ENCODE measurements at regions not wholly inside any gene's neighbourhood (a gene's known extent, or its start where the extent isn't known, plus 50 kb on each side); places are given as distances from the start of the nearest gene placed in this dataset.

DNA sequence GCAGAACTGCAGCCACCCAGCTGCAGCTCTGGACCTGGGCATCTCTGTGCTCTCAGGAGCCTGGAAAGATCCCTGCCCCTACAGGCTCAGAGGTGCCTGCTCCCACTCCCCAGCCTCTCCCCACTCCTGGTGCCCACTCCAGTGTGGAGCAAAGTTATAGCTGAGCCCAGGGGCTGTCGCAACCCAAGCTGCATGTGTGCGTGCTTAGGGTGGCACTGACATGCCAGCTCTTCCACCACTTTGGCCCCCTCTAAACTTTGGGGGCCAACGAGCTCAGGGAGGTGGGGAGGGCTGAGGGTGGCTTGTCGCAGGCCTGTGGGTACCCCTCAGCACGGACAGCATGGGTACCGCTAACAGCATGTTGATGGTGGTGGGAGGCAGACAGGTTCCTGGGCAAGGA lies 126.3 kb upstream of the FHL2 start:
- TF ChIP-seq, protein P1, sequence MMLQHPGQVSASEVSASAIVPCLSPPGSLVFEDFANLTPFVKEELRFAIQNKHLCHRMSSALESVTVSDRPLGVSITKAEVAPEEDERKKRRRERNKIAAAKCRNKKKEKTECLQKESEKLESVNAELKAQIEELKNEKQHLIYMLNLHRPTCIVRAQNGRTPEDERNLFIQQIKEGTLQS (IDR thresholded peaks at IDR 0.05), result no peak
- TF ChIP-seq RAD21 (IDR thresholded peaks at IDR 0.05) (no peak), RXRA (IDR thresholded peaks at IDR 0.05) (no peak), GABPA (IDR thresholded peaks at IDR 0.05 in 1 of 2, conservative IDR thresholded peaks at IDR 0.05 in 1 of 2) (no peak)
- TF ChIP-seq, protein P2, sequence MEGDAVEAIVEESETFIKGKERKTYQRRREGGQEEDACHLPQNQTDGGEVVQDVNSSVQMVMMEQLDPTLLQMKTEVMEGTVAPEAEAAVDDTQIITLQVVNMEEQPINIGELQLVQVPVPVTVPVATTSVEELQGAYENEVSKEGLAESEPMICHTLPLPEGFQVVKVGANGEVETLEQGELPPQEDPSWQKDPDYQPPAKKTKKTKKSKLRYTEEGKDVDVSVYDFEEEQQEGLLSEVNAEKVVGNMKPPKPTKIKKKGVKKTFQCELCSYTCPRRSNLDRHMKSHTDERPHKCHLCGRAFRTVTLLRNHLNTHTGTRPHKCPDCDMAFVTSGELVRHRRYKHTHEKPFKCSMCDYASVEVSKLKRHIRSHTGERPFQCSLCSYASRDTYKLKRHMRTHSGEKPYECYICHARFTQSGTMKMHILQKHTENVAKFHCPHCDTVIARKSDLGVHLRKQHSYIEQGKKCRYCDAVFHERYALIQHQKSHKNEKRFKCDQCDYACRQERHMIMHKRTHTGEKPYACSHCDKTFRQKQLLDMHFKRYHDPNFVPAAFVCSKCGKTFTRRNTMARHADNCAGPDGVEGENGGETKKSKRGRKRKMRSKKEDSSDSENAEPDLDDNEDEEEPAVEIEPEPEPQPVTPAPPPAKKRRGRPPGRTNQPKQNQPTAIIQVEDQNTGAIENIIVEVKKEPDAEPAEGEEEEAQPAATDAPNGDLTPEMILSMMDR (IDR thresholded peaks at IDR 0.05; ENCODE audit: low read depth, low read length, missing input control), result no peak
- 97% methylated on average over 6 of the region's 6 CpGs for WGBS
- H3K9ac ChIP-seq (ENCODE audit: low read depth in 1 of 2, low read length in 2 of 2), result no peak overlapping the region

DNA sequence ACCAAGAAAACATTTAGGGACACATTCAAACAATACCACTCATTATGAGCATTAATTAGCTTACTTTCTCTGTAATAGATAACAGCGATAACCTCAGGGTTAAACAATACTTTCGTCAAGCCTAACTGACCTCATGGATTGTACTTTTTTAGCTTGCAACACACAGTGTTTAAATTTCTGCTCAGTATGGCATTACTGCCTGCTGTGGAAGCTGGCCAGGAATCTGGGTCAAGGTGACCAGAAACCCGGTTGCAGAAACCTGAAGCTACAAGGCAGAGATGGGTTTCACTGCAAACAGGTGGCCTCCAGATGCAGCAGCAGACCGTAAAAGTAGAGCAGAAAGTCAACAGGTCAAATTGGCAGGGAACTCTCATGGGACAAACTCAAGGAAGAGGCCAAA lies 123.8 kb upstream of the FHL2 start:
- Histone ChIP-seq H3K27ac (ENCODE audit: low read depth in 1 of 2, low read length in 2 of 2) (no peak overlapping the region), H3K36me3 (ENCODE audit: control insufficient read depth in 4 of 4, insufficient read depth in 3 of 4, low read depth in 1 of 4, low read length in 3 of 4) (no peaks in the 10 kb centered on the region), H3K9ac (ENCODE audit: low read depth in 1 of 2, low read length in 2 of 2) (no peak overlapping the region), H3K4me3 (ENCODE audit: low read depth in 1 of 3, low read length in 3 of 3) (no peak overlapping the region), H3K27me3 (ENCODE audit: control insufficient read depth in 4 of 4, insufficient read depth in 4 of 4, low read length in 3 of 4) (no peaks in the 10 kb centered on the region), H3K4me1 (ENCODE audit: control insufficient read depth in 4 of 4, insufficient read depth in 4 of 4, low read length in 3 of 4) (peaks cover 1 to 7% (median 5%) of the 10 kb centered on the region in 4 donors), H3K9me3 (ENCODE audit: control insufficient read depth in 4 of 4, low read length in 3 of 4) (peaks cover 0 to 6% (median 0%) of the 10 kb centered on the region in 4 donors)
- no peak for TF ChIP-seq NR2F2 (IDR thresholded peaks at IDR 0.05)
- peak; percentile 37 to 57 for TF ChIP-seq RAD21 (IDR thresholded peaks at IDR 0.05)
- TF ChIP-seq HNF4G (IDR thresholded peaks at IDR 0.05), result no peak
- peak; percentile 46 to 61 for TF ChIP-seq HNF4A (conservative IDR thresholded peaks at IDR 0.05)
- TF ChIP-seq RXRA (IDR thresholded peaks at IDR 0.05), result peak; percentile 35 to 84
- TF ChIP-seq, protein P3, sequence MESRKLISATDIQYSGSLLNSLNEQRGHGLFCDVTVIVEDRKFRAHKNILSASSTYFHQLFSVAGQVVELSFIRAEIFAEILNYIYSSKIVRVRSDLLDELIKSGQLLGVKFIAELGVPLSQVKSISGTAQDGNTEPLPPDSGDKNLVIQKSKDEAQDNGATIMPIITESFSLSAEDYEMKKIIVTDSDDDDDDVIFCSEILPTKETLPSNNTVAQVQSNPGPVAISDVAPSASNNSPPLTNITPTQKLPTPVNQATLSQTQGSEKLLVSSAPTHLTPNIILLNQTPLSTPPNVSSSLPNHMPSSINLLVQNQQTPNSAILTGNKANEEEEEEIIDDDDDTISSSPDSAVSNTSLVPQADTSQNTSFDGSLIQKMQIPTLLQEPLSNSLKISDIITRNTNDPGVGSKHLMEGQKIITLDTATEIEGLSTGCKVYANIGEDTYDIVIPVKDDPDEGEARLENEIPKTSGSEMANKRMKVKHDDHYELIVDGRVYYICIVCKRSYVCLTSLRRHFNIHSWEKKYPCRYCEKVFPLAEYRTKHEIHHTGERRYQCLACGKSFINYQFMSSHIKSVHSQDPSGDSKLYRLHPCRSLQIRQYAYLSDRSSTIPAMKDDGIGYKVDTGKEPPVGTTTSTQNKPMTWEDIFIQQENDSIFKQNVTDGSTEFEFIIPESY (IDR thresholded peaks at IDR 0.05), result no peak
- TF ChIP-seq, protein P4, sequence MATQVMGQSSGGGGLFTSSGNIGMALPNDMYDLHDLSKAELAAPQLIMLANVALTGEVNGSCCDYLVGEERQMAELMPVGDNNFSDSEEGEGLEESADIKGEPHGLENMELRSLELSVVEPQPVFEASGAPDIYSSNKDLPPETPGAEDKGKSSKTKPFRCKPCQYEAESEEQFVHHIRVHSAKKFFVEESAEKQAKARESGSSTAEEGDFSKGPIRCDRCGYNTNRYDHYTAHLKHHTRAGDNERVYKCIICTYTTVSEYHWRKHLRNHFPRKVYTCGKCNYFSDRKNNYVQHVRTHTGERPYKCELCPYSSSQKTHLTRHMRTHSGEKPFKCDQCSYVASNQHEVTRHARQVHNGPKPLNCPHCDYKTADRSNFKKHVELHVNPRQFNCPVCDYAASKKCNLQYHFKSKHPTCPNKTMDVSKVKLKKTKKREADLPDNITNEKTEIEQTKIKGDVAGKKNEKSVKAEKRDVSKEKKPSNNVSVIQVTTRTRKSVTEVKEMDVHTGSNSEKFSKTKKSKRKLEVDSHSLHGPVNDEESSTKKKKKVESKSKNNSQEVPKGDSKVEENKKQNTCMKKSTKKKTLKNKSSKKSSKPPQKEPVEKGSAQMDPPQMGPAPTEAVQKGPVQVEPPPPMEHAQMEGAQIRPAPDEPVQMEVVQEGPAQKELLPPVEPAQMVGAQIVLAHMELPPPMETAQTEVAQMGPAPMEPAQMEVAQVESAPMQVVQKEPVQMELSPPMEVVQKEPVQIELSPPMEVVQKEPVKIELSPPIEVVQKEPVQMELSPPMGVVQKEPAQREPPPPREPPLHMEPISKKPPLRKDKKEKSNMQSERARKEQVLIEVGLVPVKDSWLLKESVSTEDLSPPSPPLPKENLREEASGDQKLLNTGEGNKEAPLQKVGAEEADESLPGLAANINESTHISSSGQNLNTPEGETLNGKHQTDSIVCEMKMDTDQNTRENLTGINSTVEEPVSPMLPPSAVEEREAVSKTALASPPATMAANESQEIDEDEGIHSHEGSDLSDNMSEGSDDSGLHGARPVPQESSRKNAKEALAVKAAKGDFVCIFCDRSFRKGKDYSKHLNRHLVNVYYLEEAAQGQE (IDR thresholded peaks at IDR 0.05), result no peak
- TF ChIP-seq TAF1 (conservative IDR thresholded peaks at IDR 0.05), result no peak
- peak; percentile 21 for TF ChIP-seq SP1 (IDR thresholded peaks at IDR 0.05)
- TF ChIP-seq GABPA (IDR thresholded peaks at IDR 0.05 in 1 of 2, conservative IDR thresholded peaks at IDR 0.05 in 1 of 2), result no peak
- TF ChIP-seq, protein P2 (IDR thresholded peaks at IDR 0.05; ENCODE audit: low read depth, low read length, missing input control), result no peak
- TF ChIP-seq YY1 (IDR thresholded peaks at IDR 0.05), result peak; percentile 16
- TF ChIP-seq FOXA2 (IDR thresholded peaks at IDR 0.05), result no peak
- TF ChIP-seq JUND (IDR thresholded peaks at IDR 0.05), result no peak
- TF ChIP-seq, protein P5, sequence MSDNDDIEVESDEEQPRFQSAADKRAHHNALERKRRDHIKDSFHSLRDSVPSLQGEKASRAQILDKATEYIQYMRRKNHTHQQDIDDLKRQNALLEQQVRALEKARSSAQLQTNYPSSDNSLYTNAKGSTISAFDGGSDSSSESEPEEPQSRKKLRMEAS (IDR thresholded peaks at IDR 0.05), result peak; percentile 29
- TF ChIP-seq FOXA1 (IDR thresholded peaks at IDR 0.05), result no peak
- 30% methylated on average over 4 of the region's 4 CpGs for WGBS
- DNase-seq (ENCODE audit: low spot score), result no peak

More for the DNA sequence above, 126.3 kb upstream of the FHL2 start:
- H3K27ac ChIP-seq (ENCODE audit: low read depth in 1 of 2, low read length in 2 of 2), result no peak overlapping the region
- no peaks in the 10 kb centered on the region for H3K27me3 ChIP-seq (ENCODE audit: control insufficient read depth in 4 of 4, insufficient read depth in 4 of 4, low read length in 3 of 4)
- H3K9me3 ChIP-seq (ENCODE audit: control insufficient read depth in 4 of 4, low read length in 3 of 4), result peaks cover 0 to 6% (median 0%) of the 10 kb centered on the region in 4 donors
- no peaks in the 10 kb centered on the region for H3K4me1 ChIP-seq (ENCODE audit: control insufficient read depth in 4 of 4, insufficient read depth in 4 of 4, low read length in 3 of 4)
- H3K36me3 ChIP-seq (ENCODE audit: control insufficient read depth in 4 of 4, insufficient read depth in 3 of 4, low read depth in 1 of 4, low read length in 3 of 4), result no peaks in the 10 kb centered on the region
- H3K4me3 ChIP-seq (ENCODE audit: low read depth in 1 of 3, low read length in 3 of 3), result no peak overlapping the region
- no peak for DNase-seq (ENCODE audit: low spot score)

All from liver (tissue), 8 donors.